Activated CD4-positive, CD25-positive, alpha-beta regulatory T cell (primary cell): ENCODE measurements at regions not wholly inside any gene's neighbourhood (a gene's known extent, or its start where the extent isn't known, plus 50 kb on each side); places are given as distances from the start of the nearest gene placed in this dataset.
"Not testable (repeated sequence)": the region's sequence is repeated elsewhere in the genome, so short reads cannot be mapped to it uniquely, and the experiment has no call there.

ENCODE experiments used
- DNase-seq, 4 experiments: peaks; one replicate each; lab custom pipeline; 2025; lab: John Stamatoyannopoulos, UW

- no peak for DNase-seq
These were observed 326.9 kb downstream of the KIF20B start for GRCh38 chr10:90028312-90028711.

GRCh38 chr10:90031776-90032175 lies 330.4 kb downstream of the KIF20B start:
- DNase-seq, result no peak

- DNase-seq, result no peak
These were observed 331.1 kb downstream of the KIF20B start for GRCh38 chr10:90032519-90032918.

GRCh38 chr10:90034862-90035261 lies 333.5 kb downstream of the KIF20B start:
- DNase-seq, result not testable (repeated sequence)

- no peak for DNase-seq
These were observed 340.2 kb downstream of the KIF20B start for GRCh38 chr10:90041585-90041984.

- no peak for DNase-seq
These were observed 340.7 kb downstream of the KIF20B start for GRCh38 chr10:90042075-90042474.

GRCh38 chr10:90047243-90047729 lies 345.9 kb downstream of the KIF20B start:
- no peak for DNase-seq

- no peak for DNase-seq
These were observed 349.7 kb downstream of the KIF20B start for GRCh38 chr10:90051053-90051452.

GRCh38 chr10:90051474-90051873 lies 350.1 kb downstream of the KIF20B start:
- no peak for DNase-seq

GRCh38 chr10:90062786-90063185 lies 361.4 kb downstream of the KIF20B start:
- DNase-seq, result no peak

GRCh38 chr10:90064295-90064694 lies 362.9 kb downstream of the KIF20B start:
- no peak for DNase-seq

- no peak for DNase-seq
These were observed 365.0 kb downstream of the KIF20B start for GRCh38 chr10:90066435-90066834.

GRCh38 chr10:90075995-90076394 lies 374.6 kb downstream of the KIF20B start:
- no peak for DNase-seq

GRCh38 chr10:90079819-90080218 lies 378.4 kb downstream of the KIF20B start:
- DNase-seq, result no peak

GRCh38 chr10:90086606-90087190 lies 385.3 kb downstream of the KIF20B start:
- DNase-seq, result not testable (repeated sequence)

- no peak for DNase-seq
These were observed 386.0 kb downstream of the KIF20B start for GRCh38 chr10:90087197-90088023.

GRCh38 chr10:90088024-90088317 lies 386.6 kb downstream of the KIF20B start:
- no peak for DNase-seq

- DNase-seq, result no peak
These were observed 388.3 kb downstream of the KIF20B start for GRCh38 chr10:90089719-90090118.

GRCh38 chr10:90096196-90096595 lies 394.8 kb downstream of the KIF20B start:
- no peak for DNase-seq

GRCh38 chr10:90107581-90107980 lies 406.2 kb downstream of the KIF20B start:
- not testable (repeated sequence) for DNase-seq

GRCh38 chr10:90111671-90112070 lies 410.3 kb downstream of the KIF20B start:
- DNase-seq, result no peak

- DNase-seq, result no peak
These were observed 411.3 kb downstream of the KIF20B start for GRCh38 chr10:90112681-90113080.

GRCh38 chr10:90118567-90118966 lies 417.2 kb downstream of the KIF20B start:
- DNase-seq, result not testable (repeated sequence)
